NOMO-1 treated with DMSO at 0.1 percent for 48 hours (cell line): ENCODE measurements at regions not wholly inside any gene's neighbourhood (a gene's known extent, or its start where the extent isn't known, plus 50 kb on each side); places are given as distances from the start of the nearest gene placed in this dataset.
A peak's percentile ranks its signal among the peaks of the same experiment; 100 is the strongest.
"Not testable (repeated sequence)": the region's sequence is repeated elsewhere in the genome, so short reads cannot be mapped to it uniquely, and the experiment has no call there.

Source experiments
- DNase-seq: peaks from one replicate; lab custom pipeline; 2025; ENCODE audit not compliant: unreplicated experiment; lab: John Stamatoyannopoulos, UW

DNA sequence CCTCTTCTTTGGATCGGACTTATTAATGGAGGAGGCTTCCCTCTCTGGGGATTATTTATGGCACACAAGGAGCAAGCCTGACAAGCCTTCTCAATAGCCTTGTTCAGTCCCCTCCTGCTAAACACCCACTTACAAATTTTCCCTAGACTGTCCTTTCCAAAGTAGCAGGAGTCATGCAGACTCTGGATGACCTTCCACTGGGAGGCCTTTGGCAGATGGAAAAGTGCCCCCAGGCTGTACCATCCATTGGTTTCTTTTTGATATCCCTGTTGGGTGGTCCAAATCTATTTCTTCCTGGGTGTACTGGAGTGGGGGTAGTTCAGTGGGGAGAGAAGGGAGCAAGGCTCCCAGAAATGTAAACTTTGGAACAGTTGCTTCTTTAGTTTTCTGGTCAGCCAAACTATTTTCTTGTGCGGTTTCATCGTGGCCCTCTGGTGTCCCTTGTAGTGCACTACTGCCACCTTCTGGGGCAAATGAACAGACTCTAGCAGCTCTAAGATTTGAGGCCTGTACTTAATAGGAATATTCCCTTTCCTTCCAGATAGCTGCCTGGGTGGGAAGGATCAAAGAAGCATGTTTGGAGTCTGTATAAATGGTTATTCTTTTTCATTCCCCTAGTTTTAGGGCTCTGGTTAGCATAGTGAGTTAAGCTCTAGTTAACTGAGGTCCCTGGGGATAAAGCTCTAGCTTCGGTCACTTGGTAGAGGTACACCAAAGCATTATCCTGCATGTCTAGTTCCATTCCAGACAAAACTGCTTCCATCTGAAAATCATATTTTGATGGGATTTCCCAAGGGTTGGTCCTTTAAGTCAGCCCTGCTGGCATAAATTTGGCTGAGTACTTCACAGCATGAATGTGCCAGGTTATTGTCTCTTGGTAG, 409.5 kb downstream of the SLC6A15 start:
- peak; percentile 31 for DNase-seq

DNA sequence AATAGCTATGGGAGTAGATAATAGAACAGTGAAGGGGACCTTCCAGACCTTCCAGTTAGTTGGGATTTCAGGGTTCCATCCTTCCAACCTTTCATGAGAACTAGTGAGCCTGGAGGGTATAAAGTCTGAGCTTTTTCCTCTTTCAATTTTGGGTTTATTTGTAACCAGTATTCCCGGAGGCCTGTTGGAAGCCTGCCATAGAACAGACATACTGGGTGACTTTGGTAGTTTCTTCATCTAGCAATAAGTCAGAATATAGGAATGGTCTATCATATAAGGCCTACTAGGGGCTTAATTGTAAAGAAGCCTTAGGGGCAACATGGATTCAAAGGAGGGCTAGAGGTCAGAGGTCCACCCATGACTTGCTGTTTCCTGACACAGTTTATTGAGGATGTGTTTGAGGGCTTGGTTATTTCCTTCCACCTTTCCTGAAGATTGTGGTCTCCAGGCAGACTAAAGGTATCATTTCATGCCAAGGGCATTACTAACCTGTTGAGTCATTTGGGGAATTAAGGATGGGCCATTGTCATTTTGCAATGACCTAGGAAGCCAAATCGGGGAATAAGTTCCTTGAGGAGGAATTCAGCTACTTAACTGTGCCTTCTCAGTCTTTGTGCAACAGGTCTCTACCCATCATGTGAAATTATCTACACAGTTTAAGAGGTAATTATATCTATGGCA, 410.3 kb downstream of the SLC6A15 start:
- no peak for DNase-seq

DNA sequence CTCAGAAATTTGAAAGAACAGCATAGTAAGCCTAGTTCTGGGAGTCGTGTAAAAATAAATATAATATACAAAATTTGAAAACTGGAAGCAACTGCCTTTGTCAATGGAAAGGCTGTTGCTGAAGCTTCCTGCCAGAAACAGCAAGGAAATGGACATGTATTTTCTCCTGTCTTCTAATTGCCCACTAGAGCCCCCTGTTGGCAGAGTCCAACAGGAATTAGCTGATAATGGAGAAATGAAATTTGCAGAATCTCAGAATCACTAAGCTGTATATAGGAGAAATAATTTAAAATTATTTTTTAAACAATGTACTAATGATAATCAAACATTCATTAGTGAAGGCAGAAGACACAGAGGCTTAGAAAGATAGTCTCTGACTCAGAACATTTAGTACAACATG, 414.8 kb downstream of the SLC6A15 start:
- no peak for DNase-seq

DNA sequence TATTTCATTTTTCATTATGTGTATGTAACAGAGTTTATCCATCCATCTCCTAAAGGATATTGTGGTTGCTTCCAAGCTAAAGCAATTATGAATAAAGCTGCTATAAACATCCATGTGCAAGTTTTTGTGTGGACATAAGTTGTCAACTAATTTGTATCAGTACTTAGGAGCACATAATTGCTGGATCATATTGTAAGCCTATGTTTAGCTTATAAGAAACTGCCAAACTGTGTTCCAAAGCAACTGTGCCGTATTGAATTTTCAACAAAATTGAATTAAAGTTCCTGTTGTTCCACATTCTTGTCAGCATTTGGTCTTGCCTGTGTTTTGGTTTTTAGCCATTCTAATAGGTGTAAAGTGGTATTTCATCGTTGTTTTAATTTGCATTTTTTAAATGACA, 416.9 kb downstream of the SLC6A15 start:
- no peak for DNase-seq

DNA sequence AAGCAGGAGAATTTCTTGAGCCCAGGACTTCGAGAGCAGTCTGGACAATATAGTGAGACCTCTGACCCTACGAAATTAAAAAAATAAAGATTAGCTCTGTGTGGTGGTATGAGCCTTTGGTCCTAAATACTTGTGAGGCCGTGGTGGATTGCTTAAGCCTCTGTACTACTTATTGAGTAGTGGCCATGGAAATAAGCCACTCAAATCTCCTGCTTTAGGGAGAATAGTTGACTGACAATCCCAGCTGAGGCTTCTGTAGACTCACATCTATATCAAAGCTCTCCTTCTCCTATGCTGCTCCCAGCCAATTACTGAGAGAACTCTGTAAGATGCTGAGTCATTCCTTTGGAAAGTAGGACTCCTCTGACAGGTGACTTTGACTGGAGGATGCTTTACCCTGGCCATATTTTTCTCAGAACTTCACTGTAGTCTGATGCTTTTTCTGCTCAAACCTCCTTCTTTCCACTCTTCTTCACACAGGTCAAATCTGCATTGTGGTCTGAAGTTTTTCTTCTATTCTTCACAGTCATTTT, 420.2 kb downstream of the SLC6A15 start:
- DNase-seq = no peak

DNA sequence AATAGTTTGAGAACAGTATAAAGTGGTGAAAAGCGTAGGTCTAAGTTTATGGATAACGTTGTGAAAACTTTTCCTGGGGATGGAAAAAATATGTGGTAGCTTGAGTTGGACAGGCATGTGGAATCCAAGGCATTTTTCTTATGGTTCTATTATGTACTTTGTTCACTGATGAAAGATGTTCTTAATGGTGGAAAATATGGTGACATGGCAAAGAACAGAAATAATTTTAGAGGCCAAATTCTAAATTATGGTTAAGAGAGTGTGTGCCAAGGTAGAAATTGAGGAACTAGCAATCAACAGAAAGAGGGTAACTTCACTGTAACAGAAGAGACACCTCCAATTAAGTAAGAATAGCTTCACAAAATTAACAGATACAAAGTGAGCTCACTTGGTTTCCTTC, 427.8 kb downstream of the SLC6A15 start:
- DNase-seq = no peak

DNA sequence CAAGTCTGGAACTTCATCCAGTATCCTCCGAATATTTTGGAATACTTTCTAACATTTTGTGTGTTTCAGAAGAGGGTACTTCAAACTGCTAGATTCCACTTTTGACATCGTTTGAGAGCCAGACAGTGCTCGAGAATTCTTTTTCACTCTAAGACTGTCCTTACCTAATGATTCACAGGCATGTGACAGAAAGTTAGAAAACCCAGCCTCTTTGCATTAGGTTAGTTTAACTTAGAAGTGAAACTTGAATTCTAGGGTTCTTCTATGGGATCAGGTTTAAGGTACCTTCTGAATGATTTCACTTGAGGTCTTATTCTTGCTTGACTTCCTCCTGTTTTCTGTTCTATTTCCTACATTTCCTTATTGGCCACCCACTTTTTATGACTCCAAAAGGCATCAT, 431.8 kb downstream of the SLC6A15 start:
- no peak for DNase-seq

DNA sequence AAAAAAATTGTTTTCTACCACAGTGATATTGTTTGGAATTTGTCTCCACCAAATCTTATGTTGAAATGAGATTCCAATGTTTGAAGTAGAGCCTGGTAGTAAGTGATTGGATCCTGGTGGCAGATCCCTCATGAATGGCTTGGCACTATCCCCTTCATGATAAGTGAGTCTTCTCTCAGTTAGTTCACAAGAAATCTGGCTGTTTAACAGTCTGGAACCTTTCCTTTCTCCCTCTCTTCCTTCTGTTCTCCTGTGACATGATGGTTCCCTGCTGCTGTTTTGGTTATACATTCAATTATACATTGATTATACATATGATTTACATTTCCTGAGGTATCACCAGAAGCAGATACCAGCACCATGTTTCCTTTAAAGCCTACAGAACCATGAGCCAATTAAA, 442.2 kb downstream of the SLC6A15 start:
- no peak for DNase-seq

DNA sequence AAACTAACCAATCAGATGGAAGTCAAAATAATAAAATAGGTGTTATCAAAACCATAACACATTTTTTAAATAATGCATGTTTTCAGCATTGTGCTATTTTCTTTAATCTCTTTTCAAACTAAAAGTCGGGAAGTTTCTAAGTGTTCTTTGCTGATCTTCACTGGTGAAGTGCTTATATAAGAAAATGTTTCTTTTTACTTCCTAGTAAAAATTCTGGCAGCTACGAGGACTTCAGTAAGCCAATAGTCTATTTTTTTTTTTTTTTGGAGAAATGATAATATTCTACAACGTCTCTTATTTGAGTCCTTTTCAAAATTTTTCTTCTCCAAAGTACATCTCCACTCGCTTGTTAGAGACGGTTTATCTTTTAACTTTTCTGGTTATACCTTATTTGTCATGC, 448.0 kb downstream of the SLC6A15 start:
- DNase-seq = no peak

DNA sequence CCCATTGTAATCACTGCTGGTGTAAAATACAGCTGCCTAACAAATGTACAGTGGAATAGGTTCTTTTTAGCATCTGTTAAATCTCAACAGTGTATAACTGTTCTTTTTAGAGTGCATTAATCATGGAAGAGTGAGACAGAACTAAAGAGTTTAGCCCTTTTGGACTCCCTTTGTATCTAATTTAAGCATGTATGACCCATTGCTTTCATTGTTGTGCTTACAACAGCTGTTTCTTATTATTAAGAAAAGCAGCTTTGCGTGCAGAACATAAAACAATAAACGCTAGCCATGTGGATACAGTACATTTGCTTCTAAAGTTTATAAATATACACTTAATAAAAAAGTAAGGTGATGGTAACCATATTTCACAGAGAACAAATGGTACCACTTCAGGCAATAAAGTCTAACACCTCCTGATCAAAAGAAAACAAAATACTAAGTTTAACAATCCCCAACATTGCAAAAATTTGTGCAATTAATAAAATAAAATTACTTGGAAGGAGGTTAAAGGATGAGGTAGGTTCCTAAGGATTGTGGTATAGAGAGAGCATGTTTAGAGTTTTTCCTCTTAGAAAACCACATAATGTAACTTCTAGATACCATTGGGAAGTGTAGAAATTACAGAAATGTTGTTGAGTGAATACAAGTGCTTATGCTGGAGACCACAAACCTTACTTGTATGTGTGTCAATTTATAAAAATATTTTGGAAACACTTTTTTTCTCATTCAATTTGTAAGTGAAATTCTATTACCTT, 448.7 kb downstream of the SLC6A15 start:
- no peak for DNase-seq

DNA sequence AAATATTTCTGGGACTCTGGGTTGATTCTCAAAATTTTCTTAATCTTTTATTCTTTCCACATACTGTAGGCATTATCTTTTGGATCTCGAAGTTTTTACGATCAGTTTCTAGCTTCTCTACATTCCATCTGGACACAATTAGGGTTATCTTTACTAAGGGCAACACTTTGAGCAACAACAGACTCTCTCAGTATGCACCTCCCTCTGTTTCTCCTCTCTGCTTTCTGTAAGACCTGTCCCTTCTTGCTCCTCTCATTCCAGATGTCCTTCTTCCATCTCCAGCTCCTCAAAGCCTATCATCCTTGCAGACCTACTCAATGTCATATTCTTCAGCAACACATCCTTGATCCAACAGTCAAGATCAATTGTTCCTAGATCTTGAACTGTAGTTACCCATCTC, 457.0 kb downstream of the SLC6A15 start:
- DNase-seq = no peak

DNA sequence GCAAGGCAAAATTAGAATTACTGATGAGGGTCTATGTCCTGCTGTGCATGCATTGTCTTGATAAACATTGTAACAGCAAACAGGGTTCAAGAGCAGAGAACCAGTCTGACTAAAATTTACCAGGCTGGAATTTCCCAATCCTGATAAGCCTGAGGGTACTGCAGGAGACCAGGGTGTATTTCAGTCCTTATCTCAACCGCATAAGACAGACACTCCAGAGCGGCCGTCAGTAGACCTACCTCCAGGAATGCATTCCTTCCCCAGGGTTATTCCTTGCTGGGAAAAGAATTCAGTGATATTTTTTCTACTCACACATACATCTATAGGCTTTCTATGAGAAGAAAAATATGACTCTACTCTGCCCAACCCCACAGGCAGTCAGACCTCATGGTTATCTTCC, 466.1 kb downstream of the SLC6A15 start:
- DNase-seq = not testable (repeated sequence)

DNA sequence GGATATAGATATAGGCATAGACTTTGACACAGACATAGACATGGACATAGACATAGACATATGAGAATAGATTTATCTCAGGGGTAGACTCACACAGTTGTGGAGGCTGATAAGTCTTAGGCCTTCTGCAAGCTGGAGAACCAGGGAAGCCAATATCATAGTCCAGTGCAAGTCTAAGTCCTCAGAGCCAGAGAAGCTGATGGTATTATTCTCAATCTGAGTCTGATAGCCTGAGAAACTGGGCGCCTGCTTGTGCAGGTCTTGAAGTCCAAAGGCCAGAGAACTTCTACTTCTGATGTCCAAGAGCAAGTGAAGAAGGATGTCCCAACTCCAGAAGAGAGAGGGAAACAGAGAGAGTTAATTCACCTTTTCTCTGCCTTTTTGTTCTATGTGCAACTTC, 476.5 kb downstream of the SLC6A15 start:
- no peak for DNase-seq

DNA sequence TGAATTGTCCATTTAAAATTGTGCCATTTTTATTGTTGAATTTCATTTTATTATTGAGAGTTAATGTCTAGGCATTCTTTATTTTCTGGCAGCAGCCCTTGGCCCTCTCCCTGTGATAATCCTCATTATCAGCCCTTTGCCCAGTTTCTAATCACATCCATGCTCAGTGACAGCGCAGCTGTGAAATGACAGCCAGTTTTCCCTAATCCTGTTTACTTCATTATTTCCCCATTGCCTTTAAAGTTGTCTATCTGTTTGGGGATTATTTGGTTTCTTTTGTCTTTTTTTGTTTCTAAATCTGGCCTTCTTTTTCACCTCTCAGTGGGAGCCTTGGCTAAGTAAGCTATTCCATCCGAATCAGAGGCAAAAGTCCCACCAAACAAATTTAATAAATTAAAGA, 476.9 kb downstream of the SLC6A15 start:
- DNase-seq = no peak

DNA sequence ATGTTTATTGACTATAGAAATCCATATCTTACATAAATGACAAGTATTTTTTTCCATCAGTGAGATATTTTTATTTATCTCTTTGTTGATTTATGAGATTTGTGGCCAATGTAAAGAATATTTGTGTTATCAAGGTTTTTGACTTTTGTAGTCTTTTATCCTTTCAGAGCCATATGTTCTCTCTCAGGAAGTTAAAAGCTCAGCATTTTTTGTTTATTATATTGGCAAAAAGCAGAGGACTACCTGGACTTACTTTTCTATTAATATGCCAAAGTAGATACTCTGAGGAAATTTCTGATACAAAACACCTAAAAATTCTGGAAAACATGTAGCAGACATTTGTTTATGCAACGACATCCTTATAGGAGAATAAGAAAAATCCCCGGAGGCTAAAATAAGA, 490.3 kb downstream of the SLC6A15 start:
- DNase-seq = no peak

DNA sequence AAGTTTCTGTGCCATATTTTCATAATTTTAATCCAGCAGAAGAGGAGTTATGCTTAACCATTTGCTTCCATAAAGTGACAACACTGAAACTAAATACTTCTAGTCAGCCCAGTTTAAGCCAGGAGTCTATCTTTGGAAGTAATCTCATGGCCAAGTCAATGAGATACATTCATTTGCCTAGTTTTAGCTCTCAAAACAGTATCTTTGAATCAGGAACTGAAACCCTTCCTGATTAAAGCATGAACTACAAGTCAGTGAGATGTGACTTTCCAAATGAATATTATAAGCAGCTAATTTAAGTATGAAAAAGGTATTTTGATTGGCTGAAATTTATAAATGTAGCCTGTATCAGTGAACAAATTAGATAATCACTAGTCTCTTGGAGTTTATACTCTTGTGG, 491.5 kb downstream of the SLC6A15 start:
- DNase-seq = no peak

DNA sequence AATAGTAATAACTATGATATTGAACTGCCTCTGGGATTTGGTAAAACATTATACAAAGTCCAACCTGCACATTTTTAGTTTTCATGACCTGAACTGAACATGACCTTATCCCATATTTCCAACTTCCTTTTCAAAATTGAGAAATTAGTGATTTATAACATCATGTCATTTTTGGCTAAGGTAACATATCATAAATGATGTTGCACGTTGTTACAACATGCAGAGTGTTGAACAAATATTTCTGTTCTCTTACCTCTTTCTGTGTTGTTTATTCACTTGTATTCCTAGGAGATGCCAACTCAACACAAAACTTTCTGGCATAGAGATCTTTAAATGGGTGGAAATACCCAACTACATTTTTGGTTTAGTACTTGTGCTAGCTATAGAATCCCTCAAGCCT, 496.0 kb downstream of the SLC6A15 start:
- DNase-seq = no peak

DNA sequence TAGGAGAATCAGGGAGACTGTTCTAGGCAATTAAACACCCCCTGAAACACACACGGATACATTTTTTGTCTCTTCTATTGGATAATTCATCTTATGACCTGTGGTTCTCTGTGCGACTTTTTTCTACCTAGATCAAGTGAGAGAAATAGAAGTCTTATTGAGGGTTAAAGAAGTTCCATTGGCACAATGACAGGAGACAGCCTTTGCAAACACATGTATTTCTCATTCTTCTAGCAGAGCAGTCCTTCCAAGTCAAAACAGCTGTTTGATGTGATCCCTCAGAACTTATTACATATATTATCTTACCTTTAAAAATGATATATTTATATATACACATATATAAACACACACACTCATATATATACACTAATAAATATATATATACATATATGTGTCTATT, 496.7 kb downstream of the SLC6A15 start:
- DNase-seq = no peak

DNA sequence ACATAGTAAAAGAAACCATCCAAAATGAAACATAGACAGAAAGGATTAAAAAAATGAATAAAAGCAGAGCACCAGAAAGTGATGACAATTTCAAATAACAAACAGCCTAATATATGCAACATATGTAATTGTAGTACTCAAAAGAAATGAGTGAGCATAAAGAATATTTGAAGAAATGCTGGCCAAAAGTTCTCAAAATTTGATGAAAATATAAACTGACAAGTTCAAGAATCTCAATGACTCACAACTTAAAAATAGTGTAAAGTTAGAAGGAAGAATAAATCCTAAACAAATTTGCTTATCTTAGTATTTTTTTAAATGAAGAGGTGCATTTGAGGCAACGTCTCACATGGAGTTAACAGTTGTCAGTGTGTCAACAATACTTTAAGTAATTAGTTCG, 498.9 kb downstream of the SLC6A15 start:
- no peak for DNase-seq

DNA sequence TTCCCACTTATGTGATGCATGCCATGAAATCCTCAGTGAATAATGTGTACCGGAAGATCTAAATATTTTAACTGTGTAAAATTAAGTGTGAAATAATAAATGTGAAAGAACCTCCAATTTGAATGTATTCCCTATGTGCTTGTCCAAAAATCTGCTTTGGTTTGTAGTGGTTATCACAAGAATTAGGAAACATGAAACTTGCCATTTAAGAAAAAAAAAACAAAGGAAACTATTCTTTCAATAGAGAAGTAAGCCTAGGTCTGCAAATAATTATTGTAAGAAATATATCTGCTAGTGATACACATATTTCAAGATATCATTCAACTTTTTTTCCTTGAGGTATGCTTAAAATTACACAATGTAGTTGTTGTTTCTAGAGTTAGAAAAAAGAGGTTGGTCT, 500.4 kb downstream of the SLC6A15 start:
- no peak for DNase-seq

DNA sequence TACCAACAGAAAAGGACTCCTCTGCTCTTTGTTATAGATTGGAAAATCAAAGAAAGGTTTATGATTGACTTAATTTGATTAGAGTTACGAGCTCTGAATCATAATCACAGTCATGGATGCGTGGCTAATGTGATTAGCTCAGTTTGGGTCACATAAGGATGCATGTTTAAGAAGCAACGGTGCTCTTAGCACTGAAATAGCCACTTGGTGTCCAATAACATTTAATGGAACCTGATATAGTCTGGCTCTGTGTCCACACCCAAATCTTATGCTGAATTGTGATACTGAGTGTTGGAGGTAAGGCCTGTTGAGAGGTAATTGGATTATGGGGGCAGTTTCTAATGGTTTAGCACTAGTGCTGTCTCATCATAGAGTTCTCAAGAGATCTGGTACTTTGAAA, 501.6 kb downstream of the SLC6A15 start:
- no peak for DNase-seq

DNA sequence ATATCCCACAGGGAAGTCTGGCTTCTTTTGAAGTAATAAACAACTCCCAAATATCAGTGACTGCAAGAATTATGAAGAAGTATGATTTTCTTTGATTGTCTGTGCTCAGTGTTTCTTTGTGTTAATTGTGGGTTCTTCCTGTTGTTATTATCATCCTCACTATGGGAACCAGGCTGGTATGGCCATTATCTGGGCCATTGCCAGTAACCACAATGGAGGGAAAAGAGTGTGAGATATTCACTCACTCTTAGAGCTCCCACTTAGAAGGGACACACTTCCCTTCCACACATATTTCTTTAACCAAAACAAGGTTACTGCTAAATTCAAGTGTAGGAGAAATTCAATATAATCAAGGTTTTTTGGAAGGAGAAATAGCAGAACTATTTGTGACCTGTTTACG, 503.7 kb downstream of the SLC6A15 start:
- DNase-seq = no peak
